Stimulated activated naive B cell treated with anti-CD40 and anti-IgM and Interleukin-4, amounts not matched to agents 10 μg/mL and 1 μg/mL and 100 μg/mL, for 72 hours (primary cell): ENCODE measurements at regions not wholly inside any gene's neighbourhood (a gene's known extent, or its start where the extent isn't known, plus 50 kb on each side); places are given as distances from the start of the nearest gene placed in this dataset.

Source experiments
- ATAC-seq, 2 donors: fragments of 150-1000 bp; cut with Tn5 transposase; replicated peaks; 2 replicates each; pipeline ENCODE4 v1.10.0; 2021; ENCODE audit warnings: moderate library complexity in 1 of 2
- DNase-seq: peaks from one replicate; pipeline ENCODE4 v3.0.0; 2021
- H3K27ac Mint-ChIP-seq: one replicate; pipeline ENCODE4 v1.8.0; 2022; ENCODE audit warnings: mild to moderate bottlenecking, mixed read lengths
- H3K27me3 Mint-ChIP-seq, 2 donors: one replicate each; pipeline ENCODE4 v1.8.0; 2022; ENCODE audit warnings: mixed read lengths in 2 of 2
- H3K36me3 Mint-ChIP-seq, 2 donors: one replicate each; pipeline ENCODE4 v1.8.0; 2022; ENCODE audit warnings: mixed read lengths in 2 of 2, mild to moderate bottlenecking in 1 of 2
- H3K4me1 Mint-ChIP-seq, 2 donors: one replicate each; pipeline ENCODE4 v1.8.0; 2022; ENCODE audit warnings: mixed read lengths in 2 of 2, mild to moderate bottlenecking in 1 of 2
- H3K4me3 Mint-ChIP-seq, 2 donors: one replicate each; pipeline ENCODE4 v1.8.0; 2022; ENCODE audit warnings: mild to moderate bottlenecking in 2 of 2, mixed read lengths in 2 of 2, moderate library complexity in 1 of 2
- H3K9me3 Mint-ChIP-seq, 2 donors: one replicate each; pipeline ENCODE4 v1.8.0; 2022; ENCODE audit warnings: mixed read lengths in 2 of 2, mild to moderate bottlenecking in 1 of 2

GRCh38 chr5:8570528-8570927 is 701.6 kb downstream of the MTRR start:
- no peak overlapping the region for H3K4me3 Mint-ChIP-seq
- DNase-seq (no peak), ATAC-seq (no peak)
- no peaks in the 10 kb centered on the region for H3K4me1 Mint-ChIP-seq
- no peaks in the 10 kb centered on the region for H3K9me3 Mint-ChIP-seq
- no peaks in the 10 kb centered on the region for H3K36me3 Mint-ChIP-seq
- H3K27me3 Mint-ChIP-seq: no peaks in the 10 kb centered on the region
- H3K27ac Mint-ChIP-seq: no peak overlapping the region

GRCh38 chr5:8576178-8576577 is 707.2 kb downstream of the MTRR start:
- Mint-ChIP-seq H3K27ac (no peak overlapping the region), H3K4me3 (no peak overlapping the region), H3K27me3 (no peaks in the 10 kb centered on the region), H3K4me1 (peaks cover 7% of the 10 kb centered on the region in 2 donors), H3K36me3 (peaks cover 0 to 2% of the 10 kb centered on the region in 2 donors), H3K9me3 (peaks cover 0 to 4% of the 10 kb centered on the region in 2 donors)
- DNase-seq: no peak
- ATAC-seq: no peak

GRCh38 chr5:8577792-8578191 is 708.8 kb downstream of the MTRR start:
- Mint-ChIP-seq H3K36me3 (peaks cover 0 to 2% of the 10 kb centered on the region in 2 donors), H3K4me3 (no peak overlapping the region), H3K4me1 (peaks cover 7% of the 10 kb centered on the region in 2 donors), H3K27ac (peak overlapping the region; percentile 91), H3K27me3 (no peaks in the 10 kb centered on the region), H3K9me3 (peaks cover 0 to 4% of the 10 kb centered on the region in 2 donors)
- DNase-seq (peak; percentile 10), ATAC-seq (peak; percentile 62 to 86)

GRCh38 chr5:8580298-8580697 is 711.4 kb downstream of the MTRR start:
- DNase-seq (no peak), ATAC-seq (no peak)
- Mint-ChIP-seq H3K4me1 (peaks cover 7% of the 10 kb centered on the region in 2 donors), H3K27me3 (no peaks in the 10 kb centered on the region), H3K4me3 (no peak overlapping the region), H3K9me3 (peaks cover 0 to 4% of the 10 kb centered on the region in 2 donors), H3K36me3 (peaks cover 0 to 2% of the 10 kb centered on the region in 2 donors), H3K27ac (peak overlapping the region; percentile 1)

GRCh38 chr5:8581047-8581446 is 712.1 kb downstream of the MTRR start:
- ATAC-seq (no peak), DNase-seq (no peak)
- Mint-ChIP-seq H3K4me1 (peaks cover 7% of the 10 kb centered on the region in 2 donors), H3K4me3 (no peak overlapping the region), H3K27ac (peak overlapping the region; percentile 15), H3K27me3 (no peaks in the 10 kb centered on the region), H3K9me3 (peaks cover 0 to 2% of the 10 kb centered on the region in 2 donors), H3K36me3 (no peaks in the 10 kb centered on the region)

- Mint-ChIP-seq H3K27ac (no peak overlapping the region), H3K4me3 (no peak overlapping the region), H3K27me3 (no peaks in the 10 kb centered on the region), H3K36me3 (no peaks in the 10 kb centered on the region), H3K9me3 (no peaks in the 10 kb centered on the region), H3K4me1 (no peaks in the 10 kb centered on the region)
- ATAC-seq: no peak
- DNase-seq: no peak
These were observed 716.5 kb downstream of the MTRR start for GRCh38 chr5:8585230-8586018.

GRCh38 chr5:8590959-8591358 is 722.0 kb downstream of the MTRR start:
- H3K9me3 Mint-ChIP-seq: peaks cover 0 to 3% of the 10 kb centered on the region in 2 donors
- DNase-seq (no peak), ATAC-seq (no peak)
- no peak overlapping the region for H3K4me3 Mint-ChIP-seq
- H3K36me3 Mint-ChIP-seq: no peaks in the 10 kb centered on the region
- no peaks in the 10 kb centered on the region for H3K27me3 Mint-ChIP-seq
- no peaks in the 10 kb centered on the region for H3K4me1 Mint-ChIP-seq
- no peak overlapping the region for H3K27ac Mint-ChIP-seq

GRCh38 chr5:8598356-8598755 is 729.4 kb downstream of the MTRR start:
- H3K27ac Mint-ChIP-seq: no peak overlapping the region
- no peak overlapping the region for H3K4me3 Mint-ChIP-seq
- H3K36me3 Mint-ChIP-seq: no peaks in the 10 kb centered on the region
- no peaks in the 10 kb centered on the region for H3K4me1 Mint-ChIP-seq
- no peak for DNase-seq
- H3K9me3 Mint-ChIP-seq: peaks cover 0 to 3% of the 10 kb centered on the region in 2 donors
- ATAC-seq: no peak
- H3K27me3 Mint-ChIP-seq: no peaks in the 10 kb centered on the region

- ATAC-seq: no peak
- H3K27ac Mint-ChIP-seq: no peak overlapping the region
- peaks cover 0 to 3% of the 10 kb centered on the region in 2 donors for H3K9me3 Mint-ChIP-seq
These were observed 730.0 kb downstream of the MTRR start for GRCh38 chr5:8598996-8599395.

GRCh38 chr5:8600843-8601242 is 731.9 kb downstream of the MTRR start:
- Mint-ChIP-seq H3K27me3 (no peaks in the 10 kb centered on the region), H3K4me3 (no peak overlapping the region), H3K36me3 (no peaks in the 10 kb centered on the region), H3K27ac (no peak overlapping the region), H3K9me3 (no peaks in the 10 kb centered on the region), H3K4me1 (no peaks in the 10 kb centered on the region)
- ATAC-seq (no peak), DNase-seq (no peak)

More at GRCh38 chr5:8598996-8599395, 730.0 kb downstream of the MTRR start:
- Mint-ChIP-seq H3K4me3 (no peak overlapping the region), H3K27me3 (no peaks in the 10 kb centered on the region), H3K4me1 (no peaks in the 10 kb centered on the region), H3K36me3 (no peaks in the 10 kb centered on the region)
- no peak for DNase-seq

- H3K4me3 Mint-ChIP-seq: no peak overlapping the region
- no peak for ATAC-seq
- H3K27me3 Mint-ChIP-seq: no peaks in the 10 kb centered on the region
- no peak for DNase-seq
- H3K27ac Mint-ChIP-seq: no peak overlapping the region
- H3K36me3 Mint-ChIP-seq: no peaks in the 10 kb centered on the region
- H3K9me3 Mint-ChIP-seq: no peaks in the 10 kb centered on the region
- H3K4me1 Mint-ChIP-seq: no peaks in the 10 kb centered on the region
These were observed 732.9 kb downstream of the MTRR start for GRCh38 chr5:8601831-8602354.

- H3K4me3 Mint-ChIP-seq: no peak overlapping the region
- ATAC-seq (no peak), DNase-seq (no peak)
- H3K27ac Mint-ChIP-seq: no peak overlapping the region
- H3K9me3 Mint-ChIP-seq: no peaks in the 10 kb centered on the region
- H3K4me1 Mint-ChIP-seq: no peaks in the 10 kb centered on the region
- no peaks in the 10 kb centered on the region for H3K27me3 Mint-ChIP-seq
- no peaks in the 10 kb centered on the region for H3K36me3 Mint-ChIP-seq
These were observed 737.3 kb downstream of the MTRR start for GRCh38 chr5:8606231-8606630.

- H3K36me3 Mint-ChIP-seq: no peaks in the 10 kb centered on the region
- no peaks in the 10 kb centered on the region for H3K4me1 Mint-ChIP-seq
- peaks cover 5% of the 10 kb centered on the region in 2 donors for H3K9me3 Mint-ChIP-seq
- ATAC-seq: no peak
- H3K27me3 Mint-ChIP-seq: no peaks in the 10 kb centered on the region
- no peak overlapping the region for H3K4me3 Mint-ChIP-seq
- DNase-seq: no peak
- H3K27ac Mint-ChIP-seq: no peak overlapping the region
These were observed 742.1 kb downstream of the MTRR start for GRCh38 chr5:8611067-8611466.

- H3K27me3 Mint-ChIP-seq: no peaks in the 10 kb centered on the region
- peaks cover 7 to 9% of the 10 kb centered on the region in 2 donors for H3K9me3 Mint-ChIP-seq
- no peak for DNase-seq
- no peak overlapping the region for H3K4me3 Mint-ChIP-seq
- H3K27ac Mint-ChIP-seq: no peak overlapping the region
- H3K36me3 Mint-ChIP-seq: no peaks in the 10 kb centered on the region
- H3K4me1 Mint-ChIP-seq: no peaks in the 10 kb centered on the region
- no peak for ATAC-seq
These were observed 744.2 kb downstream of the MTRR start for GRCh38 chr5:8613078-8613685.
